SK-N-SH treated with all-trans-retinoic acid at 6 μM for 48 hours (cell line): ENCODE measurements at regions not wholly inside any gene's neighbourhood (a gene's known extent, or its start where the extent isn't known, plus 50 kb on each side); places are given as distances from the start of the nearest gene placed in this dataset.

Source experiments
- ATAC-seq: fragments of 200-7000 bp; cut with Tn5 transposase; 3 replicates; pipeline ENCODE4 v1.9.1; 2020; ENCODE audit warnings: mild to moderate bottlenecking, moderate library complexity
- ARNTL ChIP-seq: fragments of 450-650 bp; formaldehyde crosslinking; IDR thresholded peaks from 2 replicates; pipeline ENCODE4 v1.5.0; 2020; ENCODE audit warnings: low read depth, mild to moderate bottlenecking, moderate library complexity, borderline replicate concordance
- CSDC2 ChIP-seq: fragments of 250-450 bp; sonication (Bioruptor Pico); IDR thresholded peaks from 2 replicates; pipeline ENCODE4 v1.5.0; 2020; ENCODE audit warnings: mild to moderate bottlenecking, moderate library complexity
- ESRRG ChIP-seq: fragments of 250-450 bp; sonication (Bioruptor Pico); IDR thresholded peaks from 2 replicates; pipeline ENCODE4 v1.6.1; 2021; ENCODE audit warnings: mild to moderate bottlenecking
- OSR1 ChIP-seq: fragments of 250-450 bp; sonication (Bioruptor Pico); IDR thresholded peaks from 2 replicates; pipeline ENCODE4 v1.8.0; 2022; ENCODE audit warnings: moderate library complexity, mild to moderate bottlenecking, inconsistent platforms
- PPARA ChIP-seq: fragments of 250-450 bp; sonication (Bioruptor Pico); IDR thresholded peaks from 2 replicates; pipeline ENCODE4 v1.5.0; 2020; ENCODE audit warnings: mild to moderate bottlenecking, borderline replicate concordance
- SNAI2 ChIP-seq: fragments of 250-450 bp; sonication (Bioruptor Pico); IDR thresholded peaks from 2 replicates; pipeline ENCODE4 v1.5.0; 2020; ENCODE audit warnings: mild to moderate bottlenecking, moderate library complexity
- TOX ChIP-seq: fragments of 250-450 bp; sonication (Bioruptor Pico); IDR thresholded peaks from 2 replicates; pipeline ENCODE4 v1.8.0; 2021; ENCODE audit warnings: mild to moderate bottlenecking, moderate library complexity, borderline replicate concordance
- ZC3H10 ChIP-seq: fragments of 250-450 bp; sonication (Bioruptor Pico); IDR thresholded peaks from 2 replicates; pipeline ENCODE4 v1.5.1; 2021; ENCODE audit warnings: mild to moderate bottlenecking, moderate library complexity
- ZFP3 ChIP-seq: fragments of 250-450 bp; sonication (Bioruptor Pico); IDR thresholded peaks from 2 replicates; pipeline ENCODE4 v1.5.0; 2020; ENCODE audit warnings: mild to moderate bottlenecking, moderate library complexity
- ZFP30 ChIP-seq: fragments of 450-650 bp; formaldehyde crosslinking; IDR thresholded peaks from 2 replicates; pipeline ENCODE4 v1.5.0; 2022; ENCODE audit warnings: mild to moderate bottlenecking, moderate library complexity
- ZNF565 ChIP-seq: fragments of 450-650 bp; formaldehyde crosslinking; conservative IDR thresholded peaks from 2 replicates; pipeline ENCODE4 v1.5.0; 2020; ENCODE audit warnings: low read depth, mild to moderate bottlenecking, moderate library complexity
- ZNF70 ChIP-seq: fragments of 450-650 bp; formaldehyde crosslinking; IDR thresholded peaks from 2 replicates; pipeline ENCODE4 v1.5.0; 2020; ENCODE audit warnings: mild to moderate bottlenecking, moderate library complexity
- TF ChIP-seq, protein P1 (sequence below): fragments of 250-450 bp; sonication (Bioruptor Pico); IDR thresholded peaks from 2 replicates; pipeline ENCODE4 v1.8.0; 2020; ENCODE audit warnings: mild to moderate bottlenecking, moderate library complexity, borderline replicate concordance
- TF ChIP-seq, protein P2 (sequence below): fragments of 250-450 bp; sonication (Bioruptor Pico); IDR thresholded peaks from 2 replicates; pipeline ENCODE4 v1.5.1; 2020; ENCODE audit warnings: low read depth, mild to moderate bottlenecking, moderate library complexity
- TF ChIP-seq, protein P3 (sequence below): fragments of 250-450 bp; sonication (Bioruptor Pico); IDR thresholded peaks from 2 replicates; pipeline ENCODE4 v1.8.0; 2021; ENCODE audit warnings: low read depth, mild to moderate bottlenecking, moderate library complexity, borderline replicate concordance
- TF ChIP-seq, protein P4 (sequence below): fragments of 250-450 bp; sonication (Bioruptor Pico); IDR thresholded peaks from 2 replicates; pipeline ENCODE4 v1.5.0; 2020; ENCODE audit warnings: mild to moderate bottlenecking, moderate library complexity

DNA sequence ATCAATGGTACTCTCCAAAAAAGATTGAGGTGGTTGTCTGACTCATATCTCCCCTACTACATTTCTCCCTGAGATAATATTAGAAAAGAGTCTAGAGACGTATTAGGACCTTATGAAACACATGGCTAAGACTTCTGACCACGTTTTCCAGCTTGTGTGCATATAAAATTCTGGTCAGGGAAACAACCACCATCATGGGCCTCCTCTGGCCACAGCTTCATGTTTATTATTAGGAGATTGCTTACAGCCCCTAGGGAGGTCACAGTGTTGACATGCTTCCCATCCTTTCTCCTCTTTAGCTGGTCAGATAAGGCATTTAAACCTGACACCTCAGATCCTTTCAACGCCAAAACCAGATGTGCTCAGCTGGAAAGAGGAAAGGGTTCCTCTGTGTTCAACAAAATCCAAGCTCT is 620.2 kb downstream of the PLPP3 start (continued):
- TF ChIP-seq, protein P1, sequence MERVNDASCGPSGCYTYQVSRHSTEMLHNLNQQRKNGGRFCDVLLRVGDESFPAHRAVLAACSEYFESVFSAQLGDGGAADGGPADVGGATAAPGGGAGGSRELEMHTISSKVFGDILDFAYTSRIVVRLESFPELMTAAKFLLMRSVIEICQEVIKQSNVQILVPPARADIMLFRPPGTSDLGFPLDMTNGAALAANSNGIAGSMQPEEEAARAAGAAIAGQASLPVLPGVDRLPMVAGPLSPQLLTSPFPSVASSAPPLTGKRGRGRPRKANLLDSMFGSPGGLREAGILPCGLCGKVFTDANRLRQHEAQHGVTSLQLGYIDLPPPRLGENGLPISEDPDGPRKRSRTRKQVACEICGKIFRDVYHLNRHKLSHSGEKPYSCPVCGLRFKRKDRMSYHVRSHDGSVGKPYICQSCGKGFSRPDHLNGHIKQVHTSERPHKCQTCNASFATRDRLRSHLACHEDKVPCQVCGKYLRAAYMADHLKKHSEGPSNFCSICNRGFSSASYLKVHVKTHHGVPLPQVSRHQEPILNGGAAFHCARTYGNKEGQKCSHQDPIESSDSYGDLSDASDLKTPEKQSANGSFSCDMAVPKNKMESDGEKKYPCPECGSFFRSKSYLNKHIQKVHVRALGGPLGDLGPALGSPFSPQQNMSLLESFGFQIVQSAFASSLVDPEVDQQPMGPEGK (CRISPR knock-in tag): no peak
- TF ChIP-seq TOX (CRISPR knock-in tag): no peak
- TF ChIP-seq ZNF70 (CRISPR knock-in tag): no peak
- TF ChIP-seq, protein P2, sequence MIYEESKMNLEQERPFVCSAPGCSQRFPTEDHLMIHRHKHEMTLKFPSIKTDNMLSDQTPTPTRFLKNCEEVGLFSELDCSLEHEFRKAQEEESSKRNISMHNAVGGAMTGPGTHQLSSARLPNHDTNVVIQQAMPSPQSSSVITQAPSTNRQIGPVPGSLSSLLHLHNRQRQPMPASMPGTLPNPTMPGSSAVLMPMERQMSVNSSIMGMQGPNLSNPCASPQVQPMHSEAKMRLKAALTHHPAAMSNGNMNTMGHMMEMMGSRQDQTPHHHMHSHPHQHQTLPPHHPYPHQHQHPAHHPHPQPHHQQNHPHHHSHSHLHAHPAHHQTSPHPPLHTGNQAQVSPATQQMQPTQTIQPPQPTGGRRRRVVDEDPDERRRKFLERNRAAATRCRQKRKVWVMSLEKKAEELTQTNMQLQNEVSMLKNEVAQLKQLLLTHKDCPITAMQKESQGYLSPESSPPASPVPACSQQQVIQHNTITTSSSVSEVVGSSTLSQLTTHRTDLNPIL (CRISPR knock-in tag): no peak
- no peak for TF ChIP-seq ZC3H10 (CRISPR knock-in tag)
- TF ChIP-seq, all 23 proteins: peak for 0

DNA sequence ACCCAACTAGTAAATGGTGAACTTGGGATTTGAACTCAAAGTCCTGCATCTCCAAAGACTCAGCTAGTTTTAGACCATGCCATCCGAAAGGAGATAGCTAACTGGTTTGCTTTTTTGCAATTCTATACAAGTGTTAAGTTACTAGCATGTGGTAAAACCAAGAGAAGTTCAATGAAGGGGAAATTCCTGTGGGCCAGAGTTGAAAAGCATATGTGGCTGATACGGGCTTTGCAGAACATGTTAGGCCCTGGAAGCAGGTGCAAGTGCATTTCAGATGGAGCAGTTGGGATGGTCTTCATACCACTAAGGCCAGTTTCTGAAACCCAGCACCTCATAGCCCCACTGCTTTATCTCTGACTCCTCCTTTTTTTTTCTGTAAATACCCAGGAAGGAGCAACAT is 620.9 kb downstream of the PLPP3 start:
- TF ChIP-seq ARNTL (CRISPR knock-in tag) (no peak), ZNF70 (CRISPR knock-in tag) (no peak), TOX (CRISPR knock-in tag) (no peak), ZFP30 (CRISPR knock-in tag) (no peak), SNAI2 (CRISPR knock-in tag) (no peak), ZFP3 (CRISPR knock-in tag) (no peak), PPARA (no peak), CSDC2 (CRISPR knock-in tag) (no peak), ESRRG (CRISPR knock-in tag) (no peak)
- TF ChIP-seq, protein P3, sequence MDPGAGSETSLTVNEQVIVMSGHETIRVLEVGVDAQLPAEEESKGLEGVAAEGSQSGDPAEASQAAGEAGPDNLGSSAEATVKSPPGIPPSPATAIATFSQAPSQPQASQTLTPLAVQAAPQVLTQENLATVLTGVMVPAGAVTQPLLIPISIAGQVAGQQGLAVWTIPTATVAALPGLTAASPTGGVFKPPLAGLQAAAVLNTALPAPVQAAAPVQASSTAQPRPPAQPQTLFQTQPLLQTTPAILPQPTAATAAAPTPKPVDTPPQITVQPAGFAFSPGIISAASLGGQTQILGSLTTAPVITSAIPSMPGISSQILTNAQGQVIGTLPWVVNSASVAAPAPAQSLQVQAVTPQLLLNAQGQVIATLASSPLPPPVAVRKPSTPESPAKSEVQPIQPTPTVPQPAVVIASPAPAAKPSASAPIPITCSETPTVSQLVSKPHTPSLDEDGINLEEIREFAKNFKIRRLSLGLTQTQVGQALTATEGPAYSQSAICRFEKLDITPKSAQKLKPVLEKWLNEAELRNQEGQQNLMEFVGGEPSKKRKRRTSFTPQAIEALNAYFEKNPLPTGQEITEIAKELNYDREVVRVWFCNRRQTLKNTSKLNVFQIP (CRISPR knock-in tag): no peak
- TF ChIP-seq, protein P4, sequence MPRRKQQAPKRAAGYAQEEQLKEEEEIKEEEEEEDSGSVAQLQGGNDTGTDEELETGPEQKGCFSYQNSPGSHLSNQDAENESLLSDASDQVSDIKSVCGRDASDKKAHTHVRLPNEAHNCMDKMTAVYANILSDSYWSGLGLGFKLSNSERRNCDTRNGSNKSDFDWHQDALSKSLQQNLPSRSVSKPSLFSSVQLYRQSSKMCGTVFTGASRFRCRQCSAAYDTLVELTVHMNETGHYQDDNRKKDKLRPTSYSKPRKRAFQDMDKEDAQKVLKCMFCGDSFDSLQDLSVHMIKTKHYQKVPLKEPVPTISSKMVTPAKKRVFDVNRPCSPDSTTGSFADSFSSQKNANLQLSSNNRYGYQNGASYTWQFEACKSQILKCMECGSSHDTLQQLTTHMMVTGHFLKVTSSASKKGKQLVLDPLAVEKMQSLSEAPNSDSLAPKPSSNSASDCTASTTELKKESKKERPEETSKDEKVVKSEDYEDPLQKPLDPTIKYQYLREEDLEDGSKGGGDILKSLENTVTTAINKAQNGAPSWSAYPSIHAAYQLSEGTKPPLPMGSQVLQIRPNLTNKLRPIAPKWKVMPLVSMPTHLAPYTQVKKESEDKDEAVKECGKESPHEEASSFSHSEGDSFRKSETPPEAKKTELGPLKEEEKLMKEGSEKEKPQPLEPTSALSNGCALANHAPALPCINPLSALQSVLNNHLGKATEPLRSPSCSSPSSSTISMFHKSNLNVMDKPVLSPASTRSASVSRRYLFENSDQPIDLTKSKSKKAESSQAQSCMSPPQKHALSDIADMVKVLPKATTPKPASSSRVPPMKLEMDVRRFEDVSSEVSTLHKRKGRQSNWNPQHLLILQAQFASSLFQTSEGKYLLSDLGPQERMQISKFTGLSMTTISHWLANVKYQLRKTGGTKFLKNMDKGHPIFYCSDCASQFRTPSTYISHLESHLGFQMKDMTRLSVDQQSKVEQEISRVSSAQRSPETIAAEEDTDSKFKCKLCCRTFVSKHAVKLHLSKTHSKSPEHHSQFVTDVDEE (CRISPR knock-in tag): no peak
- TF ChIP-seq, all 23 proteins: peak for 0
- ATAC-seq: no peak

DNA sequence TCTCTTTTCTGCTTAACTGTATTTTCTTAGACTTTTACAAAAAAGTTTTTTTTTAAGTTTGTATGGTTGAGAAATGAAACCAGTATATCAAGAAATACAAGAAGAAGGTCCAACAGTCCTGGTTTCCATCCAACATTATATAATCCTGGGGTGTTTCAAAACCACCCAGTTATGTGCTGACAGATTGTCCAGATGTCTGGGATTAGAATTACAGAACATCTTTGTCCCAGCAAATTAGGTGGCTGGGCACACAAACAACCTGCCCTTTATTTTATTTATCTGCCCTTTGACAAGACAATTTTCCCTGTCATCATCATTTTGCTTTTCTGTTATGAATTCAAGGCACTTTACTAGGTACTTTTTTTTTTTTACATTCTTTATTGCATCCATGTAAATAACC is 622.1 kb downstream of the PLPP3 start:
- no peak for ATAC-seq
- TF ChIP-seq OSR1 (CRISPR knock-in tag): no peak

DNA sequence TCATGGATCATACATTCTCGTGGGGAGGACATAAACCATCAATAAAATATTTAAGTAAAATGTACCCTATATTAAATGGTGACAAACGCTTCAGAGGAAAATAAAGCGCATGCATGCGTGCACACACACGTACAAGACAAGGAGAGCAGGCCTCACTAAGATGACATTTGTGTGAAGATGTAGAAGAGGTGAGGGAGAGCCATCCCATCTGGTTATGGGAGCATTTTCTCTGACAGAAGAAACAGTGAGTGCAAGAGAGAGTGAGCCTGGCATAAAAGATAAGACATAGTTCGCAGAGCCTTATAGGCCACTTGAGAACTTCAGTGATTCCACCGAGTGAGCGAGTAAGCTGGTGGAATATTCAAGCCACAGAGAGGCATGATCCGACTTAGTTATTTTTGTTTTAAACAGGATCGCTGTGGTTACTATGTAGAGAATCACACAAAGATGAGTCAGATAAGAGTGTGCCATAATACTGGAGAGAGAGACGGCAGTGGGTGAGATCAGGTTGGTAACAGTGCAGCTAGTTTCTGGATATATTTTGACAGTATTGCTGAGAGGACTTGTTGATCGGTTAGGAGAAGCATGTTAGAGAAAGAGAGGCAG is 624.2 kb downstream of the PLPP3 start:
- peak; percentile 96 for ATAC-seq
- TF ChIP-seq, protein P3 (CRISPR knock-in tag): no peak
- no peak for TF ChIP-seq ZNF565 (CRISPR knock-in tag)
- TF ChIP-seq ZC3H10 (CRISPR knock-in tag): no peak
- TF ChIP-seq, all 23 proteins: peak for 0

DNA sequence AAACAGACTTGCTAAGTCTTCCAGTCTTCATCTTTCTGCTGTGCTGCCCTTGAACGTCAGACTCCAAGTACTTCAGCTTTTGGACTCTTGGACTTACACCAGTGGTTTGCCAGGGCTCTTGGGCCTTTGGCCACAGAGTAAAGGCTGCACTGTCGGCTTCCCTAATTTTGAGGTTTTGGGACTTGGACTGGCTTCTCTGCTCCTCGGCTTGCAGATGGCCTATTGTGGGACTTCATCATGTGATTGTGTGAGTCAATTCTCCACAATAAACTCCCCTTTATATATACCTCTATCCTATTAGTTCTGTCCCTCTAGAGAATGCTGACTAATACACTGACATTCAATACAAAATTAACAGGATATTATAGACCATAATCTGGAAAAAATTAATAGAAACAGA is 628.1 kb downstream of the PLPP3 start:
- TF ChIP-seq ZNF565 (CRISPR knock-in tag) (no peak), ARNTL (CRISPR knock-in tag) (no peak)
- TF ChIP-seq, protein P1 (CRISPR knock-in tag): no peak
- ATAC-seq: no peak
